ENCODE measurements at regions not wholly inside any gene's neighbourhood (a gene's known extent, or its start where the extent isn't known, plus 50 kb on each side); places are given as distances from the start of the nearest gene placed in this dataset.

- no peak for TF ChIP-seq POLR2A (IDR thresholded peaks at IDR 0.05; ENCODE audit: low read depth)
- TF ChIP-seq, protein P1, sequence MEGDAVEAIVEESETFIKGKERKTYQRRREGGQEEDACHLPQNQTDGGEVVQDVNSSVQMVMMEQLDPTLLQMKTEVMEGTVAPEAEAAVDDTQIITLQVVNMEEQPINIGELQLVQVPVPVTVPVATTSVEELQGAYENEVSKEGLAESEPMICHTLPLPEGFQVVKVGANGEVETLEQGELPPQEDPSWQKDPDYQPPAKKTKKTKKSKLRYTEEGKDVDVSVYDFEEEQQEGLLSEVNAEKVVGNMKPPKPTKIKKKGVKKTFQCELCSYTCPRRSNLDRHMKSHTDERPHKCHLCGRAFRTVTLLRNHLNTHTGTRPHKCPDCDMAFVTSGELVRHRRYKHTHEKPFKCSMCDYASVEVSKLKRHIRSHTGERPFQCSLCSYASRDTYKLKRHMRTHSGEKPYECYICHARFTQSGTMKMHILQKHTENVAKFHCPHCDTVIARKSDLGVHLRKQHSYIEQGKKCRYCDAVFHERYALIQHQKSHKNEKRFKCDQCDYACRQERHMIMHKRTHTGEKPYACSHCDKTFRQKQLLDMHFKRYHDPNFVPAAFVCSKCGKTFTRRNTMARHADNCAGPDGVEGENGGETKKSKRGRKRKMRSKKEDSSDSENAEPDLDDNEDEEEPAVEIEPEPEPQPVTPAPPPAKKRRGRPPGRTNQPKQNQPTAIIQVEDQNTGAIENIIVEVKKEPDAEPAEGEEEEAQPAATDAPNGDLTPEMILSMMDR (IDR thresholded peaks at IDR 0.05): no peak
These were observed 146.4 kb upstream of the ZNF32 start for GRCh38 chr10:43795093-43795492.
